SK-N-DZ (cell line): ENCODE measurements at regions not wholly inside any gene's neighbourhood (a gene's known extent, or its start where the extent isn't known, plus 50 kb on each side); places are given as distances from the start of the nearest gene placed in this dataset.
"Not testable (repeated sequence)": the region's sequence is repeated elsewhere in the genome, so short reads cannot be mapped to it uniquely, and the experiment has no call there.

Experiments
- DNase-seq: peaks from one replicate; pipeline ENCODE4 v3.0.0-alpha.2; 2015; ENCODE audit warnings: low spot score

DNA sequence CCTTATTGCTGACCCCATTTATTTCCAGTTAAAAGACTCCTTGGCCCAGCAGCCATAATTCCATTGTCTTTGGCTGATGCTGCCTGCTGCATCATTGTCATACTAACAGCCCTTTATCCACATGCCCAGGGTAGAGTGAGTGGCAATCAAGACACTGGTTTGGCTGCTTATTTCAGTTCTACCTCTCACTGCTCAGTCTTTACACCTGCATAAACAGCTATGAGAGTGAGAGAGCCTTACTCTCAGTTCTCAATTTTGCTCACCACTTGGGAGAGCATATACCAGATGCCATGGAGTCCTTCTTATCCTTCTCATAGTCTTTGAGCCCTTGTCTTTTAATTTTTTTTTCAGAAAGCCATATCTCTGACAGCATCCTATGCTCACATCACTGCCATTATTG, 596.9 kb upstream of the CYLC2 start:
- DNase-seq = no peak

- not testable (repeated sequence) for DNase-seq
These were observed 609.5 kb upstream of the CYLC2 start for GRCh38 chr9:102385620-102386019.

DNA sequence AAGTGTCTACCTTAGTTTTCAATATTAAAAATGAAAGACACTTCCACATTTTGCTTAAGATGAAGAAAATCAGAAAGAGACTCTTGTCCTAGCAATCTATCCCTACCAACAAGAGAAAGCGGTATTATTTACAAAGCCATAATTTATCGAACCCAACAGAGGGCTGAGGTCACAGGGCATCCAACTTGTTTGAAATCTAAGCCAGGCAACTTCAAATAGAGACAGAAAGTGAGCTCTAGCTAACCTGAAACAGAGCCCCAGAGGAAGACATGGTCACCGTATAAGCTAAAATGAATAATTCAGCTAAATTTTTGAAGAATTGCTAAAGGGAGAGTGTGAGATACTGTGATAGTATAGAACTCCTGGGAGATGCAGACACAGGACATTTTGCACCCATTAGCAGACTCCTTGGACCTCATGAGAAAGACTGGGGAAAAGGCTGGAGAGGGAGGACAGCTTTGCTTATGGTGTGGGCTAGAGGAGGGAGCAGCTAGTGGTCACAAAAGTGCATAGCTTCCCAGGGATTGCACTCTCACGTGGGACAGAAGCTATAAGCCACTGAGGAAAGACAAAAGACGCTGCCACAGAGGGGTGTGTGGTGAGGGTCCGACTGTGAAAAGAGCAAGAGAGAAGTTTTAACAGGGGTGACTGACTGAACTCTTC, 624.2 kb upstream of the GRIN3A start:
- DNase-seq = no peak

GRCh38 chr9:102360846-102361245, 622.4 kb upstream of the GRIN3A start:
- DNase-seq = no peak

GRCh38 chr9:102355982-102356381, 617.5 kb upstream of the GRIN3A start:
- DNase-seq = peak; percentile 32

DNA sequence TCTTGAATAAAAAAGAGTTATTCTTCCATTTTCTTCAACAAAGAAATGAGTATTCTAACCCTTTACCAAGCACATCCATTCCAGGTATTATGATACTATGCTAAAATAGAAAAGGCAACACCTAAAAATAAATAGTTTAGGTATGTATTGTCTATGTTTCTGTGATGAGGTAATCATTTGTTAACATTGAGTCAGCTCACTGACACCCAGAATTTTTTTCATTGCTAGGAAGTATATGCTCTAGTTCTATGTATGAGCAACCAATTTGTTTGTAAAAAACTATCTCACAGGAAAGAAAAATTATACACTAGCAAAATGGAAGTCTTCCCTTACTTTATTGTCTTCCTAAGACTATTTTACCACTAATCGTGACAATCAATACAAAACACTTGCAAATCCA, 615.6 kb upstream of the GRIN3A start:
- no peak for DNase-seq

- DNase-seq = not testable (repeated sequence)
These were observed 599.0 kb upstream of the GRIN3A start for GRCh38 chr9:102337471-102337870.

DNA sequence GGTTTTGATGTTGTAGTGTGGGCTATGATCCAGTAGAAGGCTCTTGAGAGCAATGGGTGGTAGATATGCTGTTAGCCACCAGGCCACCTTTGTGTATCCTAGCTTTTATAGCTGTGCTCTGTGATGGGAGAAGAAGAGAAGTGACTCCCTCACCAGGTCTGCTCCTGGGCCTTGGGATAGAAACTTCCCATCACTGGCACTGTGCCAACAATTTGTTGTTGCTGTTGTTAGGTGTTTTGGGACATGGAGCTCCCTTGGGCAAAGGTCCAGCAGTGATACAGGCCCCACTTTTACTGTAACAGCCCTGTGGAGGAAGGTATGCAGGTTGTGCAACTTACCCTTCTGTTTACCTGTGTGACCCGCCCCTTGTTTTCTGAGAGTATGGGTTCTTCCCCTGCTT, 570.9 kb upstream of the GRIN3A start:
- DNase-seq = no peak

DNA sequence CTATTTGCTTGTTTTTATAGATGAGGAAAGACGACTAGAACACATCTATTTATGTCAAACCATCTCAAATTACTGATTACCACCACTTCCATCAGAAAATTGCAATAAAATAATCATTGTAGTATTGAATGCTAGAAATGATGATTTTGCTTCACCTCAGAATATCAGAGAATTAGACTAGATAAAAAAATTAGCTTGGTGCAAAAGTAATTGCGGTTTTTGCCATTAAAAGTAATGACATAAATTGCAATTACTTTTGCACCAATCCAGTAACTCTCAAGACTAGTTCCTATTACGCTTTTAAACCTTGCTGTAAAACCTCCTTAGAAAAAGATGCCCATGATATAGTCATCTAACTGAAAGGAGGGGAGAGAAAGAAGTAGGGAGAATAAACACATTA, 556.7 kb upstream of the GRIN3A start:
- DNase-seq = no peak

DNA sequence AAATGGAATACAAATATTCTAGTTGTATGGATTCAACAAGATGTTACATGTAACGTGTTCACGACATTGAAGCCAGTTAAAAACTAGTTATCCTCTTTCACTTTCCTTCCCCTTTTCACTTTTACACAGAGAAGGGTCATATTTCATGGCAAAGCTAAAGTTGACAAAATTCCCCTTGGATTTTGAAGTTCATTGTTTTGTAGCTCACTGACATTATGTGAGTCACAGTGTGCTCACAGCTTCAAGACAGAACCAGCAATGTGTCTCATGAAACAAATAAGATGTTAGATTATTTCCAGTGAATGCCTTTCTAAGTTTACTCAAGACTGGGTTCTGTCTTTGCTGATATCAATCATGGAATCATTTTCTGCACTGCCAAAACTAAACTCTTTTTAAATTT, 535.5 kb upstream of the GRIN3A start:
- no peak for DNase-seq

GRCh38 chr9:102253099-102253498, 514.7 kb upstream of the GRIN3A start:
- no peak for DNase-seq

GRCh38 chr9:102244916-102245315, 506.5 kb upstream of the GRIN3A start:
- no peak for DNase-seq

GRCh38 chr9:102237520-102237919, 499.1 kb upstream of the GRIN3A start:
- no peak for DNase-seq

- no peak for DNase-seq
These were observed 498.6 kb upstream of the GRIN3A start for GRCh38 chr9:102237094-102237493.

DNA sequence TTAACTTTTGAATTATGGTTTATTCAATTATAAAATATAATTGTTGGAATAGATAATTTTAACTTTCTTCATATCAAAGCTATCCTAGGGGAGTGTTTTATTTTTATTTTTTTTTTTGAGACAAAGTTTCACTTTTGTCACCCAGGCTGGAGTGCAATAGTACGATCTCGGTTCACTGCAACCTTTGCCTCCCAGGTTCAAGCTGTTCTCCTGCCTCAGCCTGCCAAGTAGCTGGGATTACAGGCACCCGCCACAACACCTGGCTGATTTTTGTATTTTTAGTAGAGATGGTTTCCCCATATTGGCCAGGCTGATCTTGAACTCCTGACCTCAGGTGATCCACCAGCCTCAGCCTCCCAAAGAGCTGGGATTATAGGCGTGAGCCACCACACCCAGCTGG, 489.0 kb upstream of the GRIN3A start:
- DNase-seq = not testable (repeated sequence)

- no peak for DNase-seq
These were observed 487.5 kb upstream of the GRIN3A start for GRCh38 chr9:102225841-102226441.

- not testable (repeated sequence) for DNase-seq
These were observed 485.1 kb upstream of the GRIN3A start for GRCh38 chr9:102223320-102224136.

GRCh38 chr9:102209176-102209575, 470.7 kb upstream of the GRIN3A start:
- DNase-seq = peak; percentile 2

GRCh38 chr9:102206432-102206831, 468.0 kb upstream of the GRIN3A start:
- DNase-seq = no peak

DNA sequence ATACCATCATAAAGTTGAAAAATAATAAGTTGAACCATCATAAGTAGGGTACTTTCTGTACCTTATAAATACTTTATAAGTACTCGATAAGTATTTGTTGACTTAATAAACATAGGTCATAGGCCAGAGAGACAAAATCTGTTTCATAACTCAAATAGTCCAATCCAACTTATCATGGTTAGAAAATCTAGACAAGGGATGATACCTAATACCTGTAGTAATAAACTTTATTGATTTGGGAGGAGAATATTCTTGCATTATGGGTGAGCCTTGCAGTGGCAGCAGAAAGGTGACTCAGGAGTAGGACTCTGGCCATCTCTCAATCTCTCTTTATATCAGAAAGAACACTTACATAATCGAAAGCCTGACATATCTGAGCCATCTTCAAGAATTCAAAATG, 466.8 kb upstream of the GRIN3A start:
- no peak for DNase-seq

- DNase-seq = no peak
These were observed 463.7 kb upstream of the GRIN3A start for GRCh38 chr9:102202126-102202525.

DNA sequence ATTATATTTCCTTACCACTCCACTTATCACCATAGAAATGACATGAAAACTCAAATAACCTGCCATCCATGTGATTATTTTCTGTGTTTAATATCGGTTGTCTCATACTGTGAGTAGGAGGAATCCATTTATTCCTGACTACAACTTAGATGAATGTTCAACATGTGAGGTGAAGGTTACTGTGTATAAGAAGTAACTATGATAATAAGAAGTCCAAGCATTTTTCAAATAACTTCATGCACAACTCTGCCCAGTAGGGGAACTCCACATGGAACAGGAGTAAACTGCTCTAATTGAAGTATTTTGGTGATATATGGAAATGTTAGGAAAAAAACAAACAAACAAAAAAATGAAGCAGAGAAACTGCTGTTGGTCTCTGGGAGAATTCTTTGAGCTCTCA, 447.5 kb upstream of the GRIN3A start:
- DNase-seq = no peak

- no peak for DNase-seq
These were observed 446.9 kb upstream of the GRIN3A start for GRCh38 chr9:102185371-102185770.
